Astrocyte (in vitro differentiated cells and primary cell): ENCODE measurements at regions not wholly inside any gene's neighbourhood (a gene's known extent, or its start where the extent isn't known, plus 50 kb on each side); places are given as distances from the start of the nearest gene placed in this dataset.

Experiments
- CTCF ChIP-seq: IDR thresholded peaks from 2 replicates; pipeline ENCODE4 v1.5.1; 2011; ENCODE audit warnings: low read depth, mild to moderate bottlenecking, inconsistent platforms, low read length, moderate library complexity; ENCODE audit not compliant: insufficient read depth
- EZH2 ChIP-seq: IDR thresholded peaks from 2 replicates; pipeline ENCODE4 v1.6.1; 2012; ENCODE audit warnings: mild to moderate bottlenecking, low read length, inconsistent platforms; ENCODE audit not compliant: insufficient read depth

GRCh38 chr2:184528119-184528518 lies 70.2 kb upstream of the ZNF804A start:
- no peak for TF ChIP-seq CTCF
- TF ChIP-seq EZH2 = no peak
